ENCODE measurements at regions not wholly inside any gene's neighbourhood (a gene's known extent, or its start where the extent isn't known, plus 50 kb on each side); places are given as distances from the start of the nearest gene placed in this dataset.

DNA sequence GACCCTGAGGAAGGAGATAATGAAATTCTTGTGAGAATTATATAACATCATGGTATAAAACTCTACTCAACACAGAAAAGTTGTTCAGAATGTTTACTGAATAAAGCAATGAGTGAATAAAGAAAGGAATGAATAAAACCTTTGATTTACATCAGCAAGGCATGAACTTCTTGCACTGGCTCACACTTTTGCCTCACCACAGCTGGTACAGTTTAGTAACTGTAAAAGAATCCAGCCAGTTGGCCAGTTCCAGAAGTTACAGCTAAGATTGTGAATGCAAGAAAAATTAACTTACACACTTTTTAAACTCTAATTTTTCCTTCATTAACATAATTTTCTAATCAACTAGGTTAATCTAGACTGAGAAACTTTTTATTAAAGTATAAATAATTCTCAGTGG is 490.9 kb downstream of the NFIB start:
- TF ChIP-seq CREB1 (IDR thresholded peaks at IDR 0.05; ENCODE audit: low read depth) (no peak), TAF1 (IDR thresholded peaks at IDR 0.05; ENCODE audit: low read depth) (no peak), EP300 (IDR thresholded peaks at IDR 0.05; ENCODE audit: borderline replicate concordance) (no peak), MAX (IDR thresholded peaks at IDR 0.05) (no peak), TEAD4 (IDR thresholded peaks at IDR 0.05) (no peak), YY1 (IDR thresholded peaks at IDR 0.05; ENCODE audit: low read depth) (no peak), REST (IDR thresholded peaks at IDR 0.05; ENCODE audit: low read depth) (no peak), ZBTB7A (IDR thresholded peaks at IDR 0.05; ENCODE audit: low read depth) (no peak), NFIC (IDR thresholded peaks at IDR 0.05) (no peak), EGR1 (IDR thresholded peaks at IDR 0.05) (no peak), RAD21 (IDR thresholded peaks at IDR 0.05; ENCODE audit: low read depth) (no peak), CEBPB (IDR thresholded peaks at IDR 0.05) (no peak)
